Breast epithelium (tissue), 3 donors: ENCODE measurements at regions not wholly inside any gene's neighbourhood (a gene's known extent, or its start where the extent isn't known, plus 50 kb on each side); places are given as distances from the start of the nearest gene placed in this dataset.

ENCODE experiments used
- POLR2A ChIP-seq: fragments of 450-650 bp; IDR thresholded peaks from one replicate; pipeline ENCODE4 v1.6.1; 2016; ENCODE audit warnings: antibody characterized with exemption, mild to moderate bottlenecking, moderate library complexity
- POLR2AphosphoS5 ChIP-seq, 3 donors: sonication (generic); formaldehyde crosslinking; IDR thresholded peaks; one replicate each; pipeline ENCODE4 v1.6.1; 2017; ENCODE audit warnings: antibody characterized with exemption in 3 of 3
- TF ChIP-seq, protein P1 (sequence below), 3 donors: fragments of 450-650 bp; IDR thresholded peaks; one replicate each; pipeline ENCODE4 v1.5.1; 2016 to 2017; ENCODE audit warnings: antibody characterized with exemption in 3 of 3, mild to moderate bottlenecking in 3 of 3, moderate library complexity in 3 of 3

DNA sequence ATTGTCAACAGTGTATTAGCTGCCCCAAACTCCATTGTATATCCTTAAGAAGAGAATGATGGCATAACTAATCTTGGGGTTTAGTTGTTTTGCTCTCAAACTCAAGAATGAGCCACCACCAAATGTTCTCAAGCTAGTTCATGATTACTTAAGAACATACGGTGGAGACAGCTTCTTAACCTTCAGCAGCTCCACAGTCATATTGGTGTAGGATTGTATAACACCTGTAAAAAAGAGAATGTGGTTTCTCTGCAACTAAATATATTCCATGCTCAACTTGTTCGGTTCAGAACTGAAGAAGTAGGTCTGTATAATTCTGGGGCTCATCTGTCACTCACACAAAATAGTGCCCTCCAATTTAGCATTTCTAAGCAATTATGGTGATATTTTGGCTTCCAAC is 177.9 kb upstream of the DUSP10 start:
- TF ChIP-seq, protein P1, sequence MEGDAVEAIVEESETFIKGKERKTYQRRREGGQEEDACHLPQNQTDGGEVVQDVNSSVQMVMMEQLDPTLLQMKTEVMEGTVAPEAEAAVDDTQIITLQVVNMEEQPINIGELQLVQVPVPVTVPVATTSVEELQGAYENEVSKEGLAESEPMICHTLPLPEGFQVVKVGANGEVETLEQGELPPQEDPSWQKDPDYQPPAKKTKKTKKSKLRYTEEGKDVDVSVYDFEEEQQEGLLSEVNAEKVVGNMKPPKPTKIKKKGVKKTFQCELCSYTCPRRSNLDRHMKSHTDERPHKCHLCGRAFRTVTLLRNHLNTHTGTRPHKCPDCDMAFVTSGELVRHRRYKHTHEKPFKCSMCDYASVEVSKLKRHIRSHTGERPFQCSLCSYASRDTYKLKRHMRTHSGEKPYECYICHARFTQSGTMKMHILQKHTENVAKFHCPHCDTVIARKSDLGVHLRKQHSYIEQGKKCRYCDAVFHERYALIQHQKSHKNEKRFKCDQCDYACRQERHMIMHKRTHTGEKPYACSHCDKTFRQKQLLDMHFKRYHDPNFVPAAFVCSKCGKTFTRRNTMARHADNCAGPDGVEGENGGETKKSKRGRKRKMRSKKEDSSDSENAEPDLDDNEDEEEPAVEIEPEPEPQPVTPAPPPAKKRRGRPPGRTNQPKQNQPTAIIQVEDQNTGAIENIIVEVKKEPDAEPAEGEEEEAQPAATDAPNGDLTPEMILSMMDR (IDR thresholded peaks at IDR 0.05), result no peak
- TF ChIP-seq POLR2AphosphoS5 (IDR thresholded peaks at IDR 0.05), result no peak
- TF ChIP-seq POLR2A, result no peak
